ENCODE measurements at regions not wholly inside any gene's neighbourhood (a gene's known extent, or its start where the extent isn't known, plus 50 kb on each side); places are given as distances from the start of the nearest gene placed in this dataset.
"Not testable (repeated sequence)": the region's sequence is repeated elsewhere in the genome, so short reads cannot be mapped to it uniquely, and the experiment has no call there.

- DNase-seq (ENCODE audit: low spot score): no peak
These were observed 266.9 kb downstream of the KTN1 start for GRCh38 chr14:55846826-55847446.

DNA sequence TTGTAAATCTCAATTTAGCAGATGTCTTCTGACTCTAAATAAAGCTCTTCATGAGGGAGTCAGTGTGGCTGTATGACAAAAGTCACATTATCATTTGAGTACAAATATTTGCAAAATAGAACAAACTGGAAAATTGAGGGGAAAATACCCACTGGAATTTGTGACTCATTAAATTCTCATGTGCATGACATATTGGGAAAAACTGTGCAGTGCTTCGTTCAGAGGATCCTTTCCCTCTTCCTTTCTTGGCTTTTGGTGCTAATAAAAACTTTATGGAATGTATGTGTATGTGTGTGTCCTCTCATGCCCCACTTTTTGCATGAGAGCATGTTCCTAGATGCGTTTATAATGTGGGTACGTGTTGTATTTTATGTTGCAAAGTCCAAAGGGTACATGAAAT lies 267.8 kb downstream of the KTN1 start:
- DNase-seq (ENCODE audit: low spot score): no peak

DNA sequence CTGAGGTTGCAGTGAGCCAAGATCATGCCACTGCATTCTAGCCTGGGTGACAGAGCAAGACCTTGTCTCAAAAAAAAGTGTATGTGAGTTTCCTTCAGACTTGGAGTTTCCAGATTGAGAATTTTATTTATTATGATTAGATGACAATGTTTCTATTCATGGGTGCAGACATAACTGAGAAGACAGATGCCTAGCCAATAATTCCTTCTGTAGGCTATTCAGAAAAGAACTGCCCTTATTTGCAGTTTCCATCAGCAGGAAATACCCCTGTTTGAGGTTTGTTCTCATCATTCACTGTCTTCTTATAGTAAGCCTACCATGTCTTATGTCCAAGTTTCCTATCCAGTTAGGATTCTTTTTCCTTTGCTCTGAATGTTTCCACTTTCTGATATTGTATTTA lies 269.0 kb downstream of the KTN1 start:
- no peak for DNase-seq (ENCODE audit: low spot score)

DNA sequence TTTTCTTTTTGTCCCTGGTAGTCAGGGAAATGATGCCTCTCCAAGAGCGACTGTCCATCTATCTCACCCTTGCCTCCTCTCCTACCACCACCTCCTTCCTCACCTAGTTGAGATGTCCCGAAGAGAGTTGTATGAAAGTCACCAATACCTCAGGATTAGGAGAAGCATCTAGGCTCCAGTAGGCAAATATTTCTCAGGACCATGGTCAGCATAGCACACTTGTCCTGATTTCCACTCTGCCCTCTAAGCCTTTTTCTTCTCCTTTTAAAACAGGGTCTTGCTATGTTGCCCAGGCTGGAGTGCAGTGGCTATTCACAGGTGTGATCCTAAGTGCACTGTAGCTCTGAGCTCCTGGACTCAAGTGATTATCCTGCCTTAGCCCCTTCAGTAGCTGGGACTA lies 268.4 kb upstream of the PELI2 start:
- no peak for DNase-seq (ENCODE audit: low spot score)

GRCh38 chr14:55850825-55851241 lies 267.4 kb upstream of the PELI2 start:
- DNase-seq (ENCODE audit: low spot score): no peak

DNA sequence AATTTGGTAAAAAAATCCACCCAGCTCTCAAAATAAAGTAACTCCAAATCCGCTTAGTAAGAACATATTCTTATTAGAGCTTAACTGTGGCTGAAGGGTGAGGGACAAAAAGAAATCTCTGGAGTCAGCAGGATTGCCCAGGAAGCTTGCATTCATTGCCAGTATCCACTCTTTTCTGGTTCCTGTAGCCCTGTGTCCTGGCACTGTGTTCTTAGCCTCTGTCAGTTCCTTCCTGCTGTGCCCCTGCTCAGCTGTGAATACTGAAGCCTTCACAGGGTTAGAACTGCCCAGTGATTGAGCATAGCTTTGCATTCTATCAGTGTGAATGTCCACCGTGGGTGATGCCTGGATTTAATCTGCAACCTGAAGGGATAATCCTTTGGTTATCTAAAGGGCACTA lies 266.9 kb upstream of the PELI2 start:
- DNase-seq (ENCODE audit: low spot score): no peak

- no peak for DNase-seq (ENCODE audit: low spot score)
These were observed 266.2 kb upstream of the PELI2 start for GRCh38 chr14:55851961-55852360.

GRCh38 chr14:55855751-55856150 lies 262.5 kb upstream of the PELI2 start:
- DNase-seq (ENCODE audit: low spot score): no peak

GRCh38 chr14:55858604-55859003 lies 259.6 kb upstream of the PELI2 start:
- DNase-seq (ENCODE audit: low spot score): no peak

DNA sequence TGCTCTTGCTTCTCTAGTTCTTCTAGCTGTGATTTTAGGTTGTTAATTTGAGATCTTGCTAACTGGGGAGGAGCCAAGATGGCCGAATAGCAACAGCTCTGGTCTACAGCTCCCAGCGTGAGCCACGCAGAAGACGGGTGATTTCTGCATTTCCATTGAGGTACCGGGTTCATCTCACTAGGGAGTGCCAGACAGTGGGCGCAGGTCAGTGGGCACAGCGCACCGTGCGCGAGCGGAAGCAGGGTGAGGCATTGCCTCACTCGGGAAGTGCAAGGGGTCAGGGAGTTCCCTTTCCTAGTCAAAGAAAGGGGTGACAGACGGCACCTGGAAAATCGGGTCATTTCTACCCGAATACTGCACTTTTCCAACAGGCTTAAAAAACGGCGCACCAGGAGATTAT lies 256.6 kb upstream of the PELI2 start:
- not testable (repeated sequence) for DNase-seq (ENCODE audit: low spot score)

GRCh38 chr14:55864890-55865655 lies 253.1 kb upstream of the PELI2 start:
- DNase-seq (ENCODE audit: low spot score): no peak

- no peak for DNase-seq (ENCODE audit: low spot score)
These were observed 250.9 kb upstream of the PELI2 start for GRCh38 chr14:55867311-55867710.

GRCh38 chr14:55867719-55868118 lies 250.5 kb upstream of the PELI2 start:
- no peak for DNase-seq (ENCODE audit: low spot score)

- DNase-seq (ENCODE audit: low spot score): no peak
These were observed 248.7 kb upstream of the PELI2 start for GRCh38 chr14:55869397-55870049.

DNA sequence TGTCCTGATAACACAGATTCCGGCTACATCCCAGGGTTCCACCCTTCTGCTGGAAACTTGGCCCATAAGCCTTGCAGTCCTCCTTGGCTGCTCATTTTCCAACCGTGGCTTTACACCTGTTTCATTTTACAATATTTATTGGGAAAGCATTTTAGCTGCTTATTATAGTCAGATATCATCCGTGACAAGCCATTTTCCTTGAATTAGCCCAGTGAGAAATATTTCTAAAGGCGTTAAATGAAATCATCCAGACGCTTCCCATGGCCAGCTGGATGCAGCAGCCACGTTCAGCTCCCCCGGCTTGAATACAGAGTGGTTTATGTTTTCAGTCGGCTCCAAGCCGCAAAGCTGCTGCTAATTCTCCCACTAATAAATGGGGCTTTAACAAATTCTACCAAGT lies 245.0 kb upstream of the PELI2 start:
- DNase-seq (ENCODE audit: low spot score): no peak

DNA sequence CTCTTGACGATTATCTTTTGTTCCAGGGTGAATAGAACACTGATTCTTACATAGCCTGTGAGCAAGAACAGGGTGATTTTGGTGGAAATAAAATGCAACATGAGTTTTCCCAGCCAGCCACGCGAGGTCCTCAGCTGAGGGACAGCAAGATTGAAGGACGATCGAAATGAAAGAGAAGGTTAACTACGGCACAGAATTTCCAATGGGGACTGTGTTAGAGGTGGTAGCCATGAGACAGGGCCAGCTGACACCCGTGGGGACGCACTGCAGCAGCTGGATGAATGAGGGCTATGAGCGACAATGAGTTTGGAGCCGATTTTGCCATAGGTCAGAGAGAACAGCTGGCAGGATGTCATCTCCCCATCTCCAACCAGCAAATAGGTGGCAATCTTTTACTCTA lies 243.4 kb upstream of the PELI2 start:
- no peak for DNase-seq (ENCODE audit: low spot score)

- DNase-seq (ENCODE audit: low spot score): no peak
These were observed 240.3 kb upstream of the PELI2 start for GRCh38 chr14:55877942-55878341.

DNA sequence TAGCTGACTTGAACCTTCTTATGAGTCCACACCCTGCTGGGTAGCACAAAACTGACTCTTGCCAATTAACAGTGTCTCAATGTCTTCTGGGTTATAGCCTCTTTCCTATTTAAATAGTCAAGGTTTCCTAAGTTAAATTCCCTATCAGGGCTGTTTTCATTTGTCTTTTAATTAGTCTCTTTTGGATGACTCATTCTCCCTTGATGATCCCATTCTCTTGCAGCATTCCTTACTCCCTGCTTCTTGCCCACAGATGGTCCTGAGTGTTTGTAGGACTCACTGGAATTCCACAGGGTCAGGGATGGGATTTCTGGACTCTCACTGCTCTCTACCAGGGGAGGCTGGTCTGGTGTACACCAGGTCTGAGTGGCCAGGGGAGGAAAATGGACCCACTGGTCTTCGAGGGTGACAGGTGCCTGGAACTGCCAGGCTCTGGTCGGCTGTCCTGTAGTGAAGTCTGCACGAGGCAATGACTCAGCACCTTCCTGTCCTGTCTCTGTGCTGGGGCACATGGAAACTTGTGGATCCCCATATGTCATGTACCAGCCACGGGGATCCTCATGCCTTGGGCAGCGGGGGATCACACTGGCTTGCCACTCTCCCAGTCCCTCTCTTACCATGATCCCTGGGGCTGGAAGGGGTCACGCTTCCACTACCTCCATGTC lies 236.5 kb upstream of the PELI2 start:
- no peak for DNase-seq (ENCODE audit: low spot score)

DNA sequence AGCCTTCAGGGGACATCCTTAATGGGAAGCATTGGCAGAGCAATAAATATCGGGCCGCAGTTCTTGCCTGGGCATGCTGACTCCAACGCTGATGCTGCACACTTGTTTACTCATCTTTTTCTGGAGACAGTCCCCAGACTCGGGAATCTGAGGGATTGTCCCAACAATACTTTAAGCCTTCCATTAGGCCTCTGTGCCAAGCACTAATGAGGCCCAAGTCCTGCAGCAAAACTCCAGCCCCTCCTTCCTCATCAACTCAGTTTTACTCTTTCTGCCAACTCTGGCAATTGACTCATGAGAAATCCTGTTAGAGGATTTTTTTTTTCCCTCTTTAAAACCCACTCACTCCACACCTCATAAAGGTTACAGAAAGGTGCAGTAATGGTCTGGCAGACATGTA lies 233.4 kb upstream of the PELI2 start:
- DNase-seq (ENCODE audit: low spot score): no peak

- no peak for DNase-seq (ENCODE audit: low spot score)
These were observed 229.1 kb upstream of the PELI2 start for GRCh38 chr14:55889124-55889523.

- DNase-seq (ENCODE audit: low spot score): no peak
These were observed 226.5 kb upstream of the PELI2 start for GRCh38 chr14:55891692-55892091.

GRCh38 chr14:55892906-55893305 lies 225.3 kb upstream of the PELI2 start:
- no peak for DNase-seq (ENCODE audit: low spot score)

DNA sequence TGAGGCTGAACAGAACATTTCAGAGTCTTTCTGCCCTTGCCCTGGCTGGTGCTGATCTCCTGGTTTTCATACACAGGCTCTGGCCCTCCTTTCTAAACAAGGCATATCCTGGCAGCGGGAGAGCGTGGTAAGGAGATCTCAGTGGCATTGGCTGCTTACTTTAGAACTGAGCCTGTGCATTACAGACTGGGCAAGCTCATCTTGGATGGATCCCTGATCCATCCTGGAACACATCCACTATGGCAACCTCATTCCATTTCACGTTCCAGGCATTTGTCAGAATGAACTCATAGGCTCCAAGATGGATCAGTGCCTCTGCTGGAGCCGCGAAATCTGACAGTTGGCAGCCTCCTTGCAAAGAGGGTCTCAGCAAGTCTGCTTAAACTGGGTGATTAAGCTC lies 224.5 kb upstream of the PELI2 start:
- DNase-seq (ENCODE audit: low spot score): no peak

Data from CD4-positive, alpha-beta T cell treated with Interleukin-15 for 4 hours (primary cell).